ENCODE measurements at regions not wholly inside any gene's neighbourhood (a gene's known extent, or its start where the extent isn't known, plus 50 kb on each side); places are given as distances from the start of the nearest gene placed in this dataset.

DNA sequence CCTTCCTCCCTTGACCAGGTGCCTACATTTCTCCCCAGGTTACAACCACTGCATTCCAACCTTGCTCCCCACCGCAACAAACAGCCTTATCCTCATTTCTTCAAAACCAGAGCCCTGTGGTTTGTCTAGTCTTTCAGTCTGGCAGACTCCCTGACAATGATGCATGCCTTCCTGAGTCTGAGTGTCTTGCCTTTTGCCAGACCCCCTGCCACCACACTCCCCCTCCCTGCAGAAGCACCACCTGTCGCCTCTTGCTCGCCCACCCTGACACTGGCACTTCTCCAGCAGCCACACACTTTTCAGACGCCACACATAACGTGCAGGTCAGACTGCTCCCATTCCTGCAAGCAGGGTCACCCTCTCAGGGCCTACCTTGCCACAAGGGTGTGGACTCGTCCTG is 349.2 kb upstream of the NOCT start:
- H3K4me1 ChIP-seq (replicated peaks), result no peaks in the 10 kb centered on the region
- DNase-seq (ENCODE audit: low spot score), result no peak
- H3K27ac ChIP-seq, result no peak overlapping the region
- no peaks in the 10 kb centered on the region for H3K36me3 ChIP-seq
- intact Hi-C loops (cut with DNase I), result no loop called here
- H3K27me3 ChIP-seq (replicated peaks; ENCODE audit: insufficient read depth), result no peaks in the 10 kb centered on the region
- 91% methylated on average over 6 of the region's 6 CpGs for WGBS
- no peak overlapping the region for H3K4me3 ChIP-seq
- TF ChIP-seq POLR2A (IDR thresholded peaks at IDR 0.05), result no peak
- TF ChIP-seq POLR2AphosphoS5 (IDR thresholded peaks at IDR 0.05), result no peak
- TF ChIP-seq, protein P1, sequence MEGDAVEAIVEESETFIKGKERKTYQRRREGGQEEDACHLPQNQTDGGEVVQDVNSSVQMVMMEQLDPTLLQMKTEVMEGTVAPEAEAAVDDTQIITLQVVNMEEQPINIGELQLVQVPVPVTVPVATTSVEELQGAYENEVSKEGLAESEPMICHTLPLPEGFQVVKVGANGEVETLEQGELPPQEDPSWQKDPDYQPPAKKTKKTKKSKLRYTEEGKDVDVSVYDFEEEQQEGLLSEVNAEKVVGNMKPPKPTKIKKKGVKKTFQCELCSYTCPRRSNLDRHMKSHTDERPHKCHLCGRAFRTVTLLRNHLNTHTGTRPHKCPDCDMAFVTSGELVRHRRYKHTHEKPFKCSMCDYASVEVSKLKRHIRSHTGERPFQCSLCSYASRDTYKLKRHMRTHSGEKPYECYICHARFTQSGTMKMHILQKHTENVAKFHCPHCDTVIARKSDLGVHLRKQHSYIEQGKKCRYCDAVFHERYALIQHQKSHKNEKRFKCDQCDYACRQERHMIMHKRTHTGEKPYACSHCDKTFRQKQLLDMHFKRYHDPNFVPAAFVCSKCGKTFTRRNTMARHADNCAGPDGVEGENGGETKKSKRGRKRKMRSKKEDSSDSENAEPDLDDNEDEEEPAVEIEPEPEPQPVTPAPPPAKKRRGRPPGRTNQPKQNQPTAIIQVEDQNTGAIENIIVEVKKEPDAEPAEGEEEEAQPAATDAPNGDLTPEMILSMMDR (IDR thresholded peaks at IDR 0.05), result no peak
- H3K9me3 ChIP-seq, result no peaks in the 10 kb centered on the region

DNA sequence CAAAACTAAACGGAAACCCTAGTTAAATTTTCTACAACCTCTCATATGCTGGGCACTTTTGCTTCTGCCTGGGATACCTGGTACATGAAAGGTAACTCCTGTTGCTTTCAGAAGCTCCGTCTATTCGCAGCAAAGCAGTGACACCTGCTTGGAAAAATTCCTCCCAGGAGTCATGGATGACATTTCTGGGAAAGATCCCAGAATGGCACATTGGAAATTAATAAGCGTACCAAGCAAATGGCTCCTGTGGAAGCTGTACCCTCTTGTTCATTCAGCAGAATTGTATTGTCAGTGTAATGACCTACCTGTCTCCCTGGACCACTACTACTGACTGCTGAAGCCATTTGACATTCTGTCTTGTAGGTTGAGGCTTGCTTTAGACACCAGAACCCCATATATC is 349.7 kb upstream of the NOCT start:
- Histone ChIP-seq H3K27me3 (replicated peaks; ENCODE audit: insufficient read depth) (no peaks in the 10 kb centered on the region), H3K4me3 (no peak overlapping the region), H3K36me3 (no peaks in the 10 kb centered on the region), H3K27ac (no peak overlapping the region), H3K9me3 (no peaks in the 10 kb centered on the region), H3K4me1 (replicated peaks) (no peaks in the 10 kb centered on the region)
- 89% methylated on average over 4 of the region's 4 CpGs for WGBS
- intact Hi-C loops (cut with DNase I), result no loop called here
- TF ChIP-seq, protein P1 (IDR thresholded peaks at IDR 0.05), result no peak
- TF ChIP-seq POLR2A (IDR thresholded peaks at IDR 0.05) (no peak), POLR2AphosphoS5 (IDR thresholded peaks at IDR 0.05) (no peak)
- DNase-seq (ENCODE audit: low spot score), result no peak

DNA sequence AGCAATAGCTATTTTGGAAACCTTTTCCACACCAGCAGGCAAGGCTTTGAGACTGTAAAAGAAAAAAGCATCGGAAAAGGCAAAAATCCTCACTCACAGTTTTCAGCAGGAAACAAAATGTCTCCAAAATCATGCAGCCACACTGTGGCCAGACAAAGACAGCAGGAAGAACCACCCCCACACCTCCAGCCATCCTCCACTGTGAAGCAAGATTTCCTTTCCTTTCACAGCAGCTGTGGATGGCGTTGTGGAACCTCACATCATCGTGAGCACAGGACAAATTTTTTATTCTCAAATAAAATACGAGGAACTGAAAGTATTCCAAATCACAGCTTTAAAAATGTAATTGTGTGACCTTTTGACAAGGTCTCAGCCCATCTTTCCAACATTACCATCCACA is 351.7 kb upstream of the NOCT start:
- Histone ChIP-seq H3K27me3 (replicated peaks; ENCODE audit: insufficient read depth) (no peaks in the 10 kb centered on the region), H3K4me1 (replicated peaks) (no peaks in the 10 kb centered on the region), H3K9me3 (no peaks in the 10 kb centered on the region), H3K4me3 (no peak overlapping the region), H3K36me3 (no peaks in the 10 kb centered on the region), H3K27ac (no peak overlapping the region)
- DNase-seq (ENCODE audit: low spot score), result no peak
- intact Hi-C loops (cut with DNase I), result no loop called here
- WGBS, result 70% methylated on average over 4 of the region's 4 CpGs
- no peak for TF ChIP-seq POLR2A (IDR thresholded peaks at IDR 0.05)

DNA sequence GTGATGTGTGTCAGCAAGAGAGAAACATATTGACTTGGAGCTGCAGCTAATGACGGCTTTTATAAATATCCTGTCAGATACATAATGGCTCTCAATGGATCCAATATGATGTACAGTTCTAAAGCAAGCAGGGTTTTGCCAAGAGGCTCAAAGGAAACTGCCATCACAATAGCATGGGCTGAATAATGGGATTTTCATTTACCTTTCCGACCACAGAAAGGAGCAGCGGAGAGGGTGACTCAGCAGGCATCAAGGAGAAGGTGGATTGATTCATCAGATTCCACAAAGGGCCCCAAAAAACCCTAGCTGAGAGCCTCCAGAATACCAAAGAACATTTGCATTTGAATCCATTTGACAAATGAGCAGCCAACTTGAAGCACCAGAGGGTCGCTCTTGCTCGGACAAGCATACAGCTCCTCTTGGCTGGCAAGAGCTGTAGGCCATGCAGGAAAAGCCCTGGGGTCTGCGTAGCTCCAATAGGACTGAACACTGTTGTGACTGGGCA is 355.7 kb upstream of the NOCT start:
- intact Hi-C loops (cut with DNase I), result no loop called here
- Histone ChIP-seq H3K4me3 (no peak overlapping the region), H3K9me3 (no peaks in the 10 kb centered on the region), H3K27ac (no peak overlapping the region), H3K36me3 (no peaks in the 10 kb centered on the region), H3K27me3 (replicated peaks; ENCODE audit: insufficient read depth) (no peaks in the 10 kb centered on the region), H3K4me1 (replicated peaks) (no peaks in the 10 kb centered on the region)
- TF ChIP-seq POLR2AphosphoS5 (IDR thresholded peaks at IDR 0.05) (no peak), POLR2A (IDR thresholded peaks at IDR 0.05) (no peak)
- TF ChIP-seq, protein P1 (IDR thresholded peaks at IDR 0.05), result no peak
- DNase-seq (ENCODE audit: low spot score), result no peak
- 96% methylated on average over 6 of the region's 6 CpGs for WGBS

DNA sequence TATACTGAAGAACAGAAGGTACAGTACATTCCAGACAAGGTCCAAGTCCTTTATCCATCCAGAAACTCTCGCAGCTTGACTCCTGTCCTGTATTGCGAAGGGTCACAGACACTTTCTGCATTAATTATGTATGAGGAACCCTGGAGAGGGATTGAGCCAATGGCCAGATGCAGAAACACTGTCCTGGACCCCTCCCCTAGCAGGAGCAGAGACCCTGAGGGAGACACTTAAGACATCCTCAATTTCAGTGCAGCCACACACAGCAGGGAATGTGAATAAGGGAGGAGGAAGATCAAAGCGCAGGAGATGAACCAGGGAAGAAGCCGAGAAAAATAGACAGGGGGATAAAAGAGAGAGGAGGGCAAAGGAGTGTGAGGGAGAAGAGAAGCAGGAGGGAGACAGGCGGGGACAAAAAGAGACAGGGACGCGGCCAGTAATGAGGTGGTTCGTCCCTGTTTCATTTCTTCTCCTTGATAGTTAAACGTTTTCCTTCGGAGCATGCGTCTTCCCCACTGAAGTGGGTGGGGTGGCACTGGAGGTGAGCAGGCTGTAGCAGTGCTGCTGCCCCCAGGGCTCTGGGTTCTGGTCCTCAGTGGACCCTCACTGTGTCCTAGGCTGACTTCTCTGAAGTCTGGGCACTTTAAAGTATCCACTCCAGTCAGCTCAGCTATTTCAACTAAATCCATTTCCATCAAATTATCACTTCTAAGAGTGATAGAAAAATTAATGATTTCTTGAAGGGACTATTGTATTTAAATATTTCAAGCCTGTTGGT is 356.4 kb upstream of the NOCT start:
- no peaks in the 10 kb centered on the region for H3K4me1 ChIP-seq (replicated peaks)
- no peak for DNase-seq (ENCODE audit: low spot score)
- H3K27ac ChIP-seq, result no peak overlapping the region
- no peaks in the 10 kb centered on the region for H3K36me3 ChIP-seq
- TF ChIP-seq, protein P1 (IDR thresholded peaks at IDR 0.05), result no peak
- TF ChIP-seq POLR2A (IDR thresholded peaks at IDR 0.05), result no peak
- intact Hi-C loops (cut with DNase I), result no loop called here
- no peaks in the 10 kb centered on the region for H3K27me3 ChIP-seq (replicated peaks; ENCODE audit: insufficient read depth)
- H3K9me3 ChIP-seq, result no peaks in the 10 kb centered on the region
- no peak overlapping the region for H3K4me3 ChIP-seq
- 77% methylated on average over 11 of the region's 11 CpGs for WGBS
